SK-N-SH (cell line): ENCODE measurements at regions not wholly inside any gene's neighbourhood (a gene's known extent, or its start where the extent isn't known, plus 50 kb on each side); places are given as distances from the start of the nearest gene placed in this dataset.

Source experiments
- CTCF ChIA-PET: fragments of 300-600, 350-600 bp; formaldehyde crosslinking; extraction: SDS; loops from one replicate; lab custom pipeline; 2021; lab: Yijun Ruan, JAX
- POLR2A ChIA-PET: fragments of 350-600 bp; sonication (Branson Sonifier 250); formaldehyde crosslinking; extraction: SDS; loops from one replicate; lab custom pipeline; 2020; ENCODE audit warnings: antibody characterized with exemption, inconsistent platforms; lab: Yijun Ruan, JAX
- DNase-seq: peaks from one replicate; pipeline ENCODE4 v3.0.0; 2012
- H2AFZ ChIP-seq: fragments of 200-600 bp; sonication (generic); 2 replicates; pipeline ENCODE4 v1.8.1; 2016; ENCODE audit warnings: antibody characterized with exemption, mild to moderate bottlenecking, low read depth
- H3F3A ChIP-seq: fragments of 200-600 bp; sonication (generic); replicated peaks from 2 replicates; pipeline ENCODE3; 2016; ENCODE audit warnings: antibody characterized with exemption, mild to moderate bottlenecking; ENCODE audit not compliant: insufficient read depth
- H3K27ac ChIP-seq, 2 experiments: fragments of 200-500 bp in 1 of 2; fragments of 200-600 bp in 1 of 2; sonication (Bioruptor generic) in 1 of 2; sonication (generic), shearing (Covaris generic) in 1 of 2; 2 replicates each; pipeline versions ENCODE4 v1.5.1 to v1.6.1; 2014 to 2016; ENCODE audit warnings: low read depth in 2 of 2, inconsistent platforms in 1 of 2, low read length in 1 of 2, mild to moderate bottlenecking in 1 of 2, mixed read lengths in 1 of 2
- H3K27me3 ChIP-seq: fragments of 200-600 bp; sonication (generic), shearing (Covaris generic); 2 replicates; pipeline ENCODE4 v1.6.1; 2016; ENCODE audit warnings: mixed run types; ENCODE audit not compliant: insufficient read depth
- H3K36me3 ChIP-seq, 2 experiments: fragments of 200-500 bp in 1 of 2; fragments of 200-600 bp in 1 of 2; sonication (Bioruptor generic) in 1 of 2; sonication (generic) in 1 of 2; replicated peaks in 1 of 2; 2 replicates each; pipeline versions ENCODE3 to v1.5.1; 2014 to 2016; ENCODE audit warnings: low read length in 1 of 2, mild to moderate bottlenecking in 1 of 2; ENCODE audit not compliant: insufficient read depth in 2 of 2, control insufficient read depth in 1 of 2
- H3K4me1 ChIP-seq, 2 experiments: fragments of 200-500 bp in 1 of 2; fragments of 200-600 bp in 1 of 2; sonication (Bioruptor generic) in 1 of 2; sonication (generic), shearing (Covaris generic) in 1 of 2; 2 replicates each; pipeline versions ENCODE4 v1.5.1 to v1.6.1; 2014 to 2016; ENCODE audit warnings: low read depth in 1 of 2, low read length in 1 of 2, mixed run types in 1 of 2; ENCODE audit not compliant: insufficient read depth in 2 of 2, control insufficient read depth in 1 of 2
- H3K4me2 ChIP-seq: fragments of 200-600 bp; sonication (generic), shearing (Covaris generic); 2 replicates; pipeline ENCODE4 v1.6.1; 2017; ENCODE audit warnings: mixed run types
- H3K4me3 ChIP-seq, 2 experiments: fragments of 200-500 bp in 1 of 2; fragments of 200-600 bp in 1 of 2; sonication (Bioruptor generic) in 1 of 2; sonication (generic), shearing (Covaris generic) in 1 of 2; 2 replicates each; pipeline versions ENCODE4 v1.5.1 to v1.8.1; 2014 to 2016; ENCODE audit warnings: low read depth in 2 of 2, inconsistent platforms in 1 of 2, low read length in 1 of 2, mild to moderate bottlenecking in 1 of 2, mixed read lengths in 1 of 2, moderate library complexity in 1 of 2
- H3K79me2 ChIP-seq: fragments of 200-600 bp; sonication (generic); 2 replicates; pipeline ENCODE4 v1.8.1; 2017; ENCODE audit warnings: mild to moderate bottlenecking; ENCODE audit not compliant: insufficient read depth
- H3K9ac ChIP-seq: fragments of 200-600 bp; sonication (generic); 2 replicates; pipeline ENCODE4 v1.6.1; 2017; ENCODE audit warnings: mixed run types
- H3K9me2 ChIP-seq: fragments of 200-600 bp; sonication (generic); 2 replicates; pipeline ENCODE4 v1.6.1; 2017; ENCODE audit warnings: mixed run types
- H3K9me3 ChIP-seq: fragments of 200-600 bp; sonication (generic); 2 replicates; pipeline ENCODE4 v1.6.1; 2017; ENCODE audit warnings: mixed run types, mild to moderate bottlenecking, moderate library complexity
- H4K20me1 ChIP-seq: fragments of 200-600 bp; sonication (generic); 2 replicates; pipeline ENCODE4 v1.6.1; 2017; ENCODE audit warnings: mild to moderate bottlenecking, mixed run types; ENCODE audit not compliant: insufficient read depth
- CHD2 ChIP-seq: fragments of 150-350 bp; IDR thresholded peaks from 2 replicates; pipeline ENCODE4 v1.6.1; 2018; ENCODE audit warnings: low read length; ENCODE audit not compliant: partially characterized antibody
- ELF1 ChIP-seq: IDR thresholded peaks from 2 replicates; pipeline ENCODE4 v1.4.0; 2012
- EP300 ChIP-seq, 2 experiments: IDR thresholded peaks; 2 replicates each; pipeline versions ENCODE4 v1.4.0 to v1.6.1; 2012; ENCODE audit warnings: borderline replicate concordance in 1 of 2, low read depth in 1 of 2, low read length in 1 of 2
- EZH2phosphoT487 ChIP-seq: fragments of 200-600 bp; sonication (generic); IDR thresholded peaks from 2 replicates; pipeline ENCODE4 v1.6.1; 2017; ENCODE audit warnings: low read depth, mixed run types, mild to moderate bottlenecking, antibody characterized with exemption, moderate library complexity, borderline replicate concordance
- FOSL2 ChIP-seq: IDR thresholded peaks from 2 replicates; pipeline ENCODE4 v1.4.0; 2012; ENCODE audit warnings: low read depth, mild to moderate bottlenecking, moderate library complexity, borderline replicate concordance
- FOXJ3 ChIP-seq: sonication (generic); formaldehyde crosslinking; IDR thresholded peaks from 2 replicates; pipeline ENCODE4 v1.5.1; 2020; ENCODE audit warnings: mild to moderate bottlenecking, missing genetic modification reagents
- FOXM1 ChIP-seq: IDR thresholded peaks from 2 replicates; pipeline ENCODE4 v1.4.0; 2012; ENCODE audit warnings: low read depth, mild to moderate bottlenecking
- GABPA ChIP-seq: IDR thresholded peaks from 2 replicates; pipeline ENCODE4 v1.4.0; 2012; ENCODE audit warnings: low read depth, mild to moderate bottlenecking
- GATA2 ChIP-seq: sonication (generic); formaldehyde crosslinking; IDR thresholded peaks from 2 replicates; pipeline ENCODE4 v1.5.0; 2020; ENCODE audit warnings: mild to moderate bottlenecking, missing genetic modification reagents
- MAX ChIP-seq: IDR thresholded peaks from 2 replicates; pipeline ENCODE4 v1.4.0; 2012; ENCODE audit warnings: low read depth
- MEF2A ChIP-seq: IDR thresholded peaks from 2 replicates; pipeline ENCODE4 v1.4.0; 2012; ENCODE audit warnings: low read depth, borderline replicate concordance
- MXI1 ChIP-seq: IDR thresholded peaks from 2 replicates; pipeline ENCODE4 v1.6.1; 2012; ENCODE audit warnings: mild to moderate bottlenecking, low read depth, low read length, improper control_type of control experiment
- NFIC ChIP-seq: IDR thresholded peaks from 2 replicates; pipeline ENCODE4 v1.4.0; 2012; ENCODE audit warnings: borderline replicate concordance
- NRF1 ChIP-seq: IDR thresholded peaks from 2 replicates; pipeline ENCODE4 v1.6.1; 2012; ENCODE audit warnings: low read depth, mild to moderate bottlenecking, low read length
- REST ChIP-seq: IDR thresholded peaks from 2 replicates; pipeline ENCODE4 v1.6.1; 2012; ENCODE audit warnings: mild to moderate bottlenecking, low read depth, low read length, moderate library complexity
- RFX5 ChIP-seq: IDR thresholded peaks from 2 replicates; pipeline ENCODE4 v1.6.1; 2012; ENCODE audit warnings: mild to moderate bottlenecking, improper control_type of control experiment, low read length
- SMC3 ChIP-seq: IDR thresholded peaks from 2 replicates; pipeline ENCODE4 v1.6.1; 2012; ENCODE audit warnings: low read depth, low read length, improper control_type of control experiment
- TCF12 ChIP-seq: IDR thresholded peaks from 2 replicates; pipeline ENCODE4 v1.4.0; 2012
- ZBTB33 ChIP-seq: IDR thresholded peaks from 2 replicates; pipeline ENCODE4 v1.4.0; 2012; ENCODE audit warnings: low read depth, borderline replicate concordance
- WGBS: methylation state at CpG from one replicate; pipeline ENCODE4 v1.1.6; 2017; ENCODE audit warnings: low lambda C conversion rate; 5-methylcytosine and 5-hydroxymethylcytosine counted together
- TF ChIP-seq, protein P1 (sequence below): IDR thresholded peaks from 2 replicates; pipeline ENCODE4 v1.4.0; 2012; ENCODE audit warnings: low read depth, borderline replicate concordance

- Histone ChIP-seq H3K9me3 (no peaks in the 10 kb centered on the region), H3K4me1 (no peaks in the 10 kb centered on the region), H3K9me2 (no peaks in the 10 kb centered on the region), H3K27ac (no peak overlapping the region), H3K79me2 (peaks cover 36% of the 10 kb centered on the region), H3K36me3 (no peaks in the 10 kb centered on the region), H3K4me3 (no peak overlapping the region), H2AFZ (no peak overlapping the region), H3K4me2 (no peak overlapping the region), H3K9ac (no peak overlapping the region), H4K20me1 (peaks cover 32% of the 10 kb centered on the region), H3K27me3 (no peaks in the 10 kb centered on the region), H3F3A (no peaks in the 10 kb centered on the region)
- no peak for TF ChIP-seq FOXJ3 (CRISPR knock-in tag)
- TF ChIP-seq GABPA: no peak
- TF ChIP-seq ZBTB33: no peak
- no peak for TF ChIP-seq FOXM1
- no peak for TF ChIP-seq EZH2phosphoT487
- no peak for TF ChIP-seq REST
- no peak for TF ChIP-seq MAX
- TF ChIP-seq TCF12: no peak
- no peak for TF ChIP-seq ELF1
- TF ChIP-seq NFIC: no peak
- no peak for TF ChIP-seq RFX5
- no peak for TF ChIP-seq CHD2
- no peak for TF ChIP-seq SMC3
- TF ChIP-seq NRF1: no peak
- TF ChIP-seq, protein P1, sequence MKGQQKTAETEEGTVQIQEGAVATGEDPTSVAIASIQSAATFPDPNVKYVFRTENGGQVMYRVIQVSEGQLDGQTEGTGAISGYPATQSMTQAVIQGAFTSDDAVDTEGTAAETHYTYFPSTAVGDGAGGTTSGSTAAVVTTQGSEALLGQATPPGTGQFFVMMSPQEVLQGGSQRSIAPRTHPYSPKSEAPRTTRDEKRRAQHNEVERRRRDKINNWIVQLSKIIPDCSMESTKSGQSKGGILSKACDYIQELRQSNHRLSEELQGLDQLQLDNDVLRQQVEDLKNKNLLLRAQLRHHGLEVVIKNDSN: no peak
- TF ChIP-seq EP300 (IDR thresholded peaks at IDR 0.05; ENCODE audit: borderline replicate concordance in 1 of 2, low read depth in 1 of 2, low read length in 1 of 2): no peak
- no peak for TF ChIP-seq MEF2A
- no peak for TF ChIP-seq GATA2 (CRISPR knock-in tag)
- no peak for TF ChIP-seq FOSL2
- no peak for TF ChIP-seq MXI1
- ChIA-PET CTCF (interaction anchor here (1.7 to 2.1 kb wide), 2 partner anchors 10 to 270 kb away, joined by 4 to 6 read pairs; no protein-coding TSS in a partner anchor), POLR2A (no interaction called here)
- 66% methylated on average over 11 of the region's 11 CpGs for WGBS
- no peak for DNase-seq
These were observed 63.6 kb downstream of the PALM2AKAP2 start for GRCh38 chr9:109843641-109844040.
